ENCODE measurements at regions not wholly inside any gene's neighbourhood (a gene's known extent, or its start where the extent isn't known, plus 50 kb on each side); places are given as distances from the start of the nearest gene placed in this dataset.

GRCh38 chr15:100735129-100736053 lies 133.0 kb downstream of the ASB7 start:
- no peak for DNase-seq (ENCODE audit: low spot score)

GRCh38 chr15:100737214-100737613 lies 134.8 kb downstream of the ASB7 start:
- DNase-seq (ENCODE audit: low spot score) = no peak

- DNase-seq (ENCODE audit: low spot score) = no peak
Measured at GRCh38 chr15:100738614-100739013, 136.2 kb downstream of the ASB7 start.

- no peak for DNase-seq (ENCODE audit: low spot score)
Measured at GRCh38 chr15:100740138-100740537, 137.7 kb downstream of the ASB7 start.

- no peak for DNase-seq (ENCODE audit: low spot score)
Measured at GRCh38 chr15:100751585-100751984, 128.0 kb upstream of the ALDH1A3 start.

- DNase-seq (ENCODE audit: low spot score) = no peak
Measured at GRCh38 chr15:100753503-100753902, 126.1 kb upstream of the ALDH1A3 start.

- DNase-seq (ENCODE audit: low spot score) = no peak
Measured at GRCh38 chr15:100757661-100758060, 122.0 kb upstream of the ALDH1A3 start.

- DNase-seq (ENCODE audit: low spot score) = no peak
Measured at GRCh38 chr15:100758555-100758954, 121.1 kb upstream of the ALDH1A3 start.

- no peak for DNase-seq (ENCODE audit: low spot score)
Measured at GRCh38 chr15:100759106-100759505, 120.5 kb upstream of the ALDH1A3 start.

- peak; percentile 81 for DNase-seq (ENCODE audit: low spot score)
Measured at GRCh38 chr15:100759698-100760356, 119.8 kb upstream of the ALDH1A3 start.

GRCh38 chr15:100760357-100760903 lies 119.2 kb upstream of the ALDH1A3 start:
- DNase-seq (ENCODE audit: low spot score) = no peak

GRCh38 chr15:100761290-100761935 lies 118.2 kb upstream of the ALDH1A3 start:
- DNase-seq (ENCODE audit: low spot score) = no peak

- DNase-seq (ENCODE audit: low spot score) = no peak
Measured at GRCh38 chr15:100762289-100762688, 117.3 kb upstream of the ALDH1A3 start.

- no peak for DNase-seq (ENCODE audit: low spot score)
Measured at GRCh38 chr15:100762913-100763834, 116.5 kb upstream of the ALDH1A3 start.

GRCh38 chr15:100763835-100764750 lies 115.5 kb upstream of the ALDH1A3 start:
- no peak for DNase-seq (ENCODE audit: low spot score)

- DNase-seq (ENCODE audit: low spot score) = no peak
Measured at GRCh38 chr15:100764778-100765466, 114.7 kb upstream of the ALDH1A3 start.

- no peak for DNase-seq (ENCODE audit: low spot score)
Measured at GRCh38 chr15:100765467-100766241, 114.0 kb upstream of the ALDH1A3 start.

- no peak for DNase-seq (ENCODE audit: low spot score)
Measured at GRCh38 chr15:100766243-100767000, 113.2 kb upstream of the ALDH1A3 start.
